Hepatocyte (in vitro differentiated cells): ENCODE measurements at regions not wholly inside any gene's neighbourhood (a gene's known extent, or its start where the extent isn't known, plus 50 kb on each side); places are given as distances from the start of the nearest gene placed in this dataset.

Experiments
- CTCF ChIP-seq: fragments of 200-600 bp; sonication (generic); IDR thresholded peaks from 2 replicates; pipeline ENCODE4 v1.5.1; 2016; ENCODE audit warnings: antibody characterized with exemption, mild to moderate bottlenecking; ENCODE audit not compliant: poor library complexity
- EZH2 ChIP-seq: fragments of 200-600 bp; sonication (generic); IDR thresholded peaks from 2 replicates; pipeline ENCODE4 v1.6.1; 2016; ENCODE audit warnings: antibody characterized with exemption, mild to moderate bottlenecking, borderline replicate concordance
- EZH2phosphoT487 ChIP-seq: fragments of 200-600 bp; sonication (generic); IDR thresholded peaks from one replicate; pipeline ENCODE4 v1.6.1; 2018; ENCODE audit warnings: antibody characterized with exemption, mild to moderate bottlenecking, low read depth, moderate library complexity; ENCODE audit not compliant: unreplicated experiment, severe bottlenecking

GRCh38 chr14:65280653-65281052, 131.9 kb upstream of the FUT8 start:
- no peak for TF ChIP-seq CTCF
- TF ChIP-seq EZH2phosphoT487: no peak
- TF ChIP-seq EZH2: no peak
